Stimulated activated naive CD8-positive, alpha-beta T cell treated with anti-CD3 and anti-CD28 coated beads, Interleukin-15, Interleukin-2, amounts not matched to agents 100 ng/mL and 50 ng/mL, for 24 hours (primary cell): ENCODE measurements at regions not wholly inside any gene's neighbourhood (a gene's known extent, or its start where the extent isn't known, plus 50 kb on each side); places are given as distances from the start of the nearest gene placed in this dataset.

ENCODE experiments used
- H3K27ac Mint-ChIP-seq: one replicate; pipeline ENCODE4 v1.8.0; 2021; ENCODE audit warnings: mild to moderate bottlenecking, mixed read lengths
- H3K27me3 Mint-ChIP-seq: one replicate; pipeline ENCODE4 v1.8.0; 2021; ENCODE audit warnings: mixed read lengths
- H3K36me3 Mint-ChIP-seq: one replicate; pipeline ENCODE4 v1.8.0; 2021; ENCODE audit warnings: low read depth, mixed read lengths
- H3K4me1 Mint-ChIP-seq: one replicate; pipeline ENCODE4 v1.8.0; 2021; ENCODE audit warnings: low read depth, mixed read lengths
- H3K4me3 Mint-ChIP-seq: one replicate; pipeline ENCODE4 v1.8.0; 2021; ENCODE audit warnings: mild to moderate bottlenecking, mixed read lengths
- H3K9me3 Mint-ChIP-seq: one replicate; pipeline ENCODE4 v1.8.0; 2021; ENCODE audit warnings: mixed read lengths

DNA sequence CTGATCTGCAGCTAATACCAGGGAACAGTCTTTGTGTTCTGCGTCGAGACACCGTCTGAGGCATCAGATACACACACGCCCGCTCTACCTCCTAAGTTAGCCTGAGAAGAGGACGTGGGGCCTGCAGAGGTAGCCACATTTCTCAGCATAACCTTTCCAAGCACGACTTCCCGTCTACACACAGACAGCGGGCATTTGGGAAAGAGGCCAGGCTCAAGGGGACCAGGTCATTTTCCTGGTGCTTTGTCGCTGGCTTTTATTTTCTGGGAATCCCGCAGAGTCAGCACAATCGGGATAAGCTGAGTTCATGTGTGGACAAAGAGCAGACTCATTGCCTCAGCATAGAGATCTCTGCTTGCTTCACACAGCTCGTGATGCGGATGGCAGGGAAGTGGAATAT, 72.5 kb upstream of the SMYD2 start:
- Mint-ChIP-seq H3K36me3 (no peaks in the 10 kb centered on the region), H3K9me3 (no peaks in the 10 kb centered on the region), H3K4me1 (no peaks in the 10 kb centered on the region), H3K27ac (no peak overlapping the region), H3K27me3 (peaks cover 11% of the 10 kb centered on the region), H3K4me3 (no peak overlapping the region)

DNA sequence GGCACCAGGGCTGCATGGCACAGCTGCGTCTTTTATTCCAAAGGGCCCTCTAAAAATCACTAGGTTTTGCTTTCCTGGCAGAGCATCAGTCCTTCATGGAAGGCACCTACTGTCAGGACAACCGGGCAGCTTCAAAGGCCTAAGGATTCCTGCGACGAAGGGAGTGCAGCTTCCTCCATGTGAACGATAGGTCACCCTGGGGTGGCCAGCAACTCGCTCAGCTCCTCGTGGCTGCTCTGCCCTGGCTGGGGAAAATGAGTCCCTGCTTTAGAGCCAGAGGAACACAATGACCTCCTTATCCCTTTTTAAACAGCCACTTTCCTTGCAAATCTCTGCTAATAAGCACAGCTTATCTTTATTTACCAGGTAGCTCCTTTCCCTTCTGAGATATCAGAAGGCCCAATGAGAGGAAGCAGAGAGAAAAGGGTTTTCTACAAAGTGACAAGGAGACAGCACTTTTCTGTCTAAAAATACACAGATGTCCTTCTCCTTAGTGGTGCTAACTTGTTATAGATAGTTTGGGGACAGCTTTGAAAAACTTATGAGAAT, 71.6 kb upstream of the SMYD2 start:
- Mint-ChIP-seq H3K4me1 (no peaks in the 10 kb centered on the region), H3K4me3 (no peak overlapping the region), H3K36me3 (no peaks in the 10 kb centered on the region), H3K27me3 (peaks cover 11% of the 10 kb centered on the region), H3K27ac (no peak overlapping the region), H3K9me3 (no peaks in the 10 kb centered on the region)

DNA sequence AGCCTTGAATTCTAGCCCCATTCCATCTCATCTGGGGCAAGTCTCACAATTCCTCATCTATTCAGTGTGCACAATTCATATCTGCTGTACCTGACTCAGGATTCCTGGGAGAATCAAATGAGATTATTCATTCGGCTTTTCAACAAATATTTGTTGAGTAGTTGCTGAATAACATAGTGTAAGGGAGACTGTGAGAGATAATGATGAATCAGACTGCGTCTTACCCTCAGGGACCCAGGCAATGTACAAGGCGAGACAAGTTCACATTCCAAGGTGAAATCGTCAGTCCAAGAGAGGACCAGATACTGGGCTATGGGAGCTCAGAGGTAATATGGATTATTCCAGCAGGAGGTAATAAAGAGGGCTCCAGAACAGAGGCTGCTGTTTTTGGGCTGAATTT, 67.8 kb upstream of the SMYD2 start:
- Mint-ChIP-seq H3K27ac (no peak overlapping the region), H3K4me1 (no peaks in the 10 kb centered on the region), H3K9me3 (no peaks in the 10 kb centered on the region), H3K4me3 (no peak overlapping the region), H3K36me3 (no peaks in the 10 kb centered on the region), H3K27me3 (peaks cover 23% of the 10 kb centered on the region)

DNA sequence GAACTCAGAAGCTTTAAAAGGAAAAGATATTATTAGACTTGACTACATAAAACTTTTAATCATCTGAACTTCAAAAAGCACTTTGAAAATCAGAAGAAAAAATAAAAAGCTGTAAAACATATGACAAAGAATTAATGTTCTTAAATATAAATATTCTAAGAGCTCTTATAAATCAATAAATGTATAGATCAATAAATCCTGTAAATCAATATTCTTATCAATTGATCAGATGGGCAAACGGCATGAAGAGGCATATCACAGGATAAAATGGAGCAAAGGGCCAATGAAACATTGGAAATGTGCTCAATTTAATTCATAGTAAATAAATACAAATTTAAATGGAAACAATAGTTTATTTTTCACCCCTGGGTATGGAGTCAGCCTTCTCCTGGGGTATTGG, 66.1 kb upstream of the SMYD2 start:
- H3K36me3 Mint-ChIP-seq: no peaks in the 10 kb centered on the region
- no peaks in the 10 kb centered on the region for H3K4me1 Mint-ChIP-seq
- no peak overlapping the region for H3K4me3 Mint-ChIP-seq
- H3K27ac Mint-ChIP-seq: no peak overlapping the region
- H3K27me3 Mint-ChIP-seq: peaks cover 34% of the 10 kb centered on the region
- no peaks in the 10 kb centered on the region for H3K9me3 Mint-ChIP-seq

DNA sequence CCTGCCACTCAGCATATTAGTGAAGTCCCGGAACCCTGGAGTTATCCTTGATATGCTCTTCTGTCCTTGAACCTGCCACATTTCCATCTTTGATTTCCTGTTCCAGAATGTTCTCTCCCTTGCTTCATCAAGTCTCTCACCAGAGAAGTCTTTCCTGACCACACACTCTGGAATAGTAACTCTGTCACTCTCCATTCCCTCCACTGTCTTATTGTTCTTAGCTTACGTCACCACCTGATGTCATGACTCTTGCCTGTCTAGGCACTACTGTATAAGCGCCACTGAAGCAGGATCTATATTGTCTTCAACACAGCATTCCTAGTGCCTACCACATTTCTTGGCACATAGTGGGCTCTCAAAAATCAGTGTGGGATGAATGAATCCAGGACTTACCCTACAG, 65.4 kb upstream of the SMYD2 start:
- Mint-ChIP-seq H3K36me3 (no peaks in the 10 kb centered on the region), H3K4me3 (no peak overlapping the region), H3K4me1 (no peaks in the 10 kb centered on the region), H3K27me3 (peaks cover 38% of the 10 kb centered on the region), H3K27ac (no peak overlapping the region), H3K9me3 (no peaks in the 10 kb centered on the region)

DNA sequence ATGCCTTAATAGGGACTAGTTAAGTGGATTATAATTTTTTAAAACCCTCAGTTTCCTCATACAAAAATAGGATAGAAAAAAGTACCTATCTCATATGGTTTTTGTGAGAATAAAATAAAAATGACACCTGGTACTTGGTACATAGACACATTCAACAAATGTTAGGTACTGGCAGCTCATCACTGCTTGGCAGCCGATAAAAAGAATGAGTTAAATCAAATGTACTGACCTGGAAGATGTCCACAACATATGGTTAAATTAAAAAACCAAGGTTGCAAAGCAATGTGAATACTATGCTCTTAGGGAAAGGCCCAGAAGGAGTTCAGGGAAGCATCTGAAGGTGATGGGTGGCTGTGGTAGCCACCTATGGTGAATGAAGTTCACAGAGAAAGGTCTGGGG, 64.9 kb upstream of the SMYD2 start:
- H3K4me1 Mint-ChIP-seq: no peaks in the 10 kb centered on the region
- no peaks in the 10 kb centered on the region for H3K9me3 Mint-ChIP-seq
- H3K4me3 Mint-ChIP-seq: no peak overlapping the region
- H3K27ac Mint-ChIP-seq: no peak overlapping the region
- no peaks in the 10 kb centered on the region for H3K36me3 Mint-ChIP-seq
- H3K27me3 Mint-ChIP-seq: peaks cover 38% of the 10 kb centered on the region

DNA sequence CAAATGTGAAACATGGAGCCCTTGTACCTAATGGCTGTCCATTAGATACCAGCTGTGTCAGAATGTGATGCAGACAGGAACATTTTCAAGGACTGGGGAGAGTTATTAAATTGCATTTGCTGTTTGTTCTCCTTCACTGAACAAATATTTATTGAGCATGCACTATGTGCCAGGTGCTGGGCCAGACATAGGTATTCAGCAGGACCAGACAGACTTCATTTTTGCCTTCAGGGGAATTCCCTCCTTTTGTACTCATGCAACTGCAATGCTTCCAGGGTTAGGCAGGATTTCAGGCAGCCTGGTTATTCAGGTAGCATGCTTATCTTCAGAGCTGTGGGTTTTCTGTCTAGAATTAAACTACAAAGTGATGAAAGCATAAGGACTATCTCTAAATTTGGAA, 64.2 kb upstream of the SMYD2 start:
- Mint-ChIP-seq H3K27ac (no peak overlapping the region), H3K4me1 (no peaks in the 10 kb centered on the region), H3K36me3 (no peaks in the 10 kb centered on the region), H3K4me3 (no peak overlapping the region), H3K27me3 (peaks cover 38% of the 10 kb centered on the region), H3K9me3 (no peaks in the 10 kb centered on the region)

DNA sequence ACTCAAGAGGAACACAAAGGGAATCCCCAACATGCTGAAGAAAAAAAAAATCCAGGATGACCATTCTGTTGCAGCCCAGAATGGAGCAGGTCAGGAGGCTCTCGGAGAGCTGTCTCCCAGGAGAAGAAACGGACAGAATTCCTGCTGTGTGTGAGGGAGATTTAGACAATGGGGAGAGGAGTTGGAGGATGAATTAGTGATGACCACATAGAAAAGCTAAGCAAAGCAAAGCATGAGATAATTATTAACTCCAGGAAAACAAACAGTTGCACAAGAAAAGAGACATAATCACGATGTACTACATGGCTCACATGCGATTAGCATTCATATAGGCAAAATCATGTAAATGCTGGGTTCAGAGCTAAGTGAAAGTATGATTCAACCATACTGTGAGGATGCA, 61.1 kb upstream of the SMYD2 start:
- Mint-ChIP-seq H3K4me3 (no peak overlapping the region), H3K9me3 (no peaks in the 10 kb centered on the region), H3K4me1 (no peaks in the 10 kb centered on the region), H3K27me3 (peaks cover 47% of the 10 kb centered on the region), H3K36me3 (no peaks in the 10 kb centered on the region), H3K27ac (no peak overlapping the region)

DNA sequence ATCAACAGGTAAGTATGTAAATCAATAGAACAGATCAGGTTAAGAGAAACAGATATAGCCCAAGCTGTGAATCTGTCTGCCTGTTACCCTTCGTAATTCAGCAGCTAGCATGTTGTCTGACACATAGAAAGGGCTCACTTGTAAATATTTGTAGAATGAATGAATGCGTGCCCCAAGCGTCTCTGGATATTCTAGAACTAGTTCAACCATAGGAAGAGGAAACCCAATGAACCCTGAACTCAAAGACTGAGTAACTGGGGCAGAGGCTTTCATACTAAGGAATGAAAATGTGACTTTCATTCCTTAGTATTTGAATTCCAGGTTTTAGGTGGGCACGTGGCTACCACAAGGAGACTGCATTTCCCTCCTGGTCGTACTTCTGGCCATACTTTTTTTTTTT, 60.1 kb upstream of the SMYD2 start:
- no peak overlapping the region for H3K27ac Mint-ChIP-seq
- H3K9me3 Mint-ChIP-seq: no peaks in the 10 kb centered on the region
- H3K4me1 Mint-ChIP-seq: no peaks in the 10 kb centered on the region
- H3K27me3 Mint-ChIP-seq: peaks cover 47% of the 10 kb centered on the region
- H3K36me3 Mint-ChIP-seq: no peaks in the 10 kb centered on the region
- H3K4me3 Mint-ChIP-seq: no peak overlapping the region

DNA sequence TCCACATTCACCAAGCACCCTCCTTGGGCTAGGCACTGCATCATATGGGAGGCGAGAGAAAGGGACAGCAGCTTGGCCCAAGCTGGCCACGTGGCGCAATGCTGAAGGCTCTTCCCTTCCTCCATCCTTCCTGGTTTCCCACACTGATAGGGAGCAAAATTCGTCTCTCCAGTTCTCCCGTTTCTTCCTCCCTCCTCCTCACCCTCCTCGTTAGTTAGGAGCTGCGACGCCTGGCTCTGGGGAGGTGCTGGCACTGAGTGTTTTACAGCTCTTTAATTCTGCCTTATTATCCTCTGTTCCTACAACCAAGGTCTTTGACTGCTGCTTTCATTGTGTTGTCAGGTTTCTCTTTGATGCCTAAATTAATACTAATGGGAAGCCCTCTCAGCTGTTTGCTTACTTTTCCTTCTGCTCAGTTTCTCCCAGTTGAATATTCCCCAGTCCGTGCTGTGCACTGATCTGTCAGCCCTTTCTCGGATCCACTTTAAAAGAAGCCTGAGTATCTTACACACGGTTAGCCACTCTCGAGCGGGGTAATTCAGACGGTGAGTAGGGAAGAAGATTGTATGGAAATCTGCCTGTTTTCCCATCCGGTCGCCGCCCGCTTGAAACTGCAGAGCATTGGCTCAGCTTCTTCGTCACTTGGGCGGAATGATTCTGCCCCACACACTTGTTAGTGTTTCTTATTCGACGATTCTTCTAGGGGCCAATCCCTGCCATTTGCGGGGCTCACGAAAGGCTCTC, 56.2 kb upstream of the SMYD2 start:
- H3K27ac Mint-ChIP-seq: no peak overlapping the region

DNA sequence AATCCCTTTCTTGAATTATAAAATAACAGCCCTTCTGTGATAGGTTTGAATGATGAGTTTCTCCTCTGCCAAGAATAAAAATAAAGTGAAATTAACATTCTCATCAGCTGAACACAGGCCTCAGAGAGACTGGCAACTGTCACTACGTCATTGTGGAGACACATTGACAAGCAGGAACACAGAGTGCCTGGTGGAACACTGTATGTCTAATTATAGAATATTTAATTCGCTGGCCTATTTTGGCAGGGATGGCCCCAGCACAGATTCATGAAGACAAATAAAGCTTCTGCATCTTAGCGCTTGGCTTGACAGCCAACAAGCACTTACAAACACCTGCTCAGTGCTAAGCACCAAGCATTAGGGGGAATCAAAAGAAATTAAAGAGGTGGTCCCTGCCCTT, 52.0 kb upstream of the SMYD2 start:
- Mint-ChIP-seq H3K27ac (no peak overlapping the region), H3K27me3 (peaks cover 15% of the 10 kb centered on the region), H3K9me3 (no peaks in the 10 kb centered on the region), H3K36me3 (no peaks in the 10 kb centered on the region), H3K4me3 (no peak overlapping the region), H3K4me1 (no peaks in the 10 kb centered on the region)

More for the DNA sequence above, 56.2 kb upstream of the SMYD2 start:
- Mint-ChIP-seq H3K4me1 (no peaks in the 10 kb centered on the region), H3K4me3 (no peak overlapping the region), H3K27me3 (peaks cover 30% of the 10 kb centered on the region), H3K36me3 (no peaks in the 10 kb centered on the region), H3K9me3 (no peaks in the 10 kb centered on the region)

DNA sequence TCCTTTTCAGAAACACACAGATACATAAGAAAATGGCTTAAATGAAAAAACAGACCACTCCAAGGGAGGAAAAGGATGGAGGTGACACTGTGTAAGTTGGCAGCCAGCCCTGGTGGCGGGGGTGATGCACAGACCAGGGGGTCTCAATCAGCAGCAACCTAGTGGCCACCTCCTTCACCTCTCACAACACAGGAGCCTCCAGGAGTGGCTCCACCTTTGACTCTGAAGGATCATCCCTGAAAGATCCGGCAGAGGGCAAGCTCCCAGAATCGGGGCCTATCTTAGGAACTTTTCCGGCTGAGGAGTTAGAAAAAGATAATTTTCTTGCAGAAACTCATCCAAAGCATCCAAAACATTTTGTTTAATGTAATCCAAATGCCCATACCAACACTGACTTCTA, 51.2 kb upstream of the SMYD2 start:
- no peak overlapping the region for H3K27ac Mint-ChIP-seq
- no peaks in the 10 kb centered on the region for H3K9me3 Mint-ChIP-seq
- H3K4me3 Mint-ChIP-seq: no peak overlapping the region
- H3K36me3 Mint-ChIP-seq: no peaks in the 10 kb centered on the region
- H3K27me3 Mint-ChIP-seq: peaks cover 14% of the 10 kb centered on the region
- H3K4me1 Mint-ChIP-seq: no peaks in the 10 kb centered on the region
